ENCODE measurements at regions not wholly inside any gene's neighbourhood (a gene's known extent, or its start where the extent isn't known, plus 50 kb on each side); places are given as distances from the start of the nearest gene placed in this dataset.
A peak's percentile ranks its signal among the peaks of the same experiment; 100 is the strongest.

- no peaks in the 10 kb centered on the region for H3K9me3 ChIP-seq
- H3K36me3 ChIP-seq (replicated peaks in 1 of 2; ENCODE audit: insufficient read depth in 1 of 2, low read depth in 2 of 2) = no peaks in the 10 kb centered on the region
- intact Hi-C loops (cut with DNase I) = no loop called here
- no peak for ATAC-seq
- DNase-seq = no peak
- no peaks in the 10 kb centered on the region for H3K27me3 ChIP-seq
- no peak overlapping the region for H3K4me3 ChIP-seq
- H3K4me1 ChIP-seq = no peaks in the 10 kb centered on the region
- TF ChIP-seq POLR2A (IDR thresholded peaks at IDR 0.05) (no peak), CTCF (IDR thresholded peaks at IDR 0.05) (no peak)
- WGBS, 2 donors = 13 to 43% methylated on average over 1 to 2 of the region's 2 CpGs
- no peak overlapping the region for H3K27ac ChIP-seq
These were observed 126.5 kb downstream of the VPREB1 start for GRCh38 chr22:22371031-22371541.

- Histone ChIP-seq H3K4me3 (no peak overlapping the region), H3K9me3 (no peaks in the 10 kb centered on the region), H3K27me3 (no peaks in the 10 kb centered on the region), H3K36me3 (replicated peaks in 1 of 2; ENCODE audit: insufficient read depth in 1 of 2, low read depth in 2 of 2) (no peaks in the 10 kb centered on the region), H3K4me1 (no peaks in the 10 kb centered on the region), H3K27ac (no peak overlapping the region)
- intact Hi-C loops (cut with DNase I) = no loop called here
- DNase-seq = no peak
- WGBS, 2 donors = 77 to 79% methylated on average over 6 of the region's 6 CpGs
- no peak for TF ChIP-seq POLR2A (IDR thresholded peaks at IDR 0.05)
- TF ChIP-seq CTCF (IDR thresholded peaks at IDR 0.05) = no peak
- ATAC-seq = no peak
These were observed 127.5 kb downstream of the VPREB1 start for GRCh38 chr22:22372086-22372485.

GRCh38 chr22:22374163-22374562 is 129.6 kb downstream of the VPREB1 start:
- ATAC-seq = no peak
- no peaks in the 10 kb centered on the region for H3K27me3 ChIP-seq
- DNase-seq = no peak
- intact Hi-C loops (cut with DNase I) = no loop called here
- no peaks in the 10 kb centered on the region for H3K36me3 ChIP-seq (replicated peaks in 1 of 2; ENCODE audit: insufficient read depth in 1 of 2, low read depth in 2 of 2)
- TF ChIP-seq POLR2A (IDR thresholded peaks at IDR 0.05) (no peak), CTCF (IDR thresholded peaks at IDR 0.05) (no peak)
- no peak overlapping the region for H3K27ac ChIP-seq
- WGBS, 2 donors = 42 to 51% methylated on average over 2 of the region's 2 CpGs
- H3K9me3 ChIP-seq = no peaks in the 10 kb centered on the region
- H3K4me1 ChIP-seq = no peaks in the 10 kb centered on the region
- H3K4me3 ChIP-seq = no peak overlapping the region

GRCh38 chr22:22374579-22374978 is 130.0 kb downstream of the VPREB1 start:
- no peak for ATAC-seq
- 48 to 52% methylated on average over 5 of the region's 5 CpGs for WGBS, 2 donors
- Histone ChIP-seq H3K36me3 (replicated peaks in 1 of 2; ENCODE audit: insufficient read depth in 1 of 2, low read depth in 2 of 2) (no peaks in the 10 kb centered on the region), H3K27me3 (no peaks in the 10 kb centered on the region), H3K27ac (no peak overlapping the region), H3K4me1 (no peaks in the 10 kb centered on the region), H3K4me3 (no peak overlapping the region), H3K9me3 (no peaks in the 10 kb centered on the region)
- TF ChIP-seq CTCF (IDR thresholded peaks at IDR 0.05) (no peak), POLR2A (IDR thresholded peaks at IDR 0.05) (no peak)
- intact Hi-C loops (cut with DNase I) = no loop called here
- DNase-seq = no peak

- 54 to 69% methylated on average over 7 of the region's 7 CpGs for WGBS, 2 donors
- no peak for ATAC-seq
These were observed 131.2 kb downstream of the VPREB1 start for GRCh38 chr22:22375576-22376351.

More at GRCh38 chr22:22375576-22376351, 131.2 kb downstream of the VPREB1 start:
- no peaks in the 10 kb centered on the region for H3K27me3 ChIP-seq
- no peak overlapping the region for H3K27ac ChIP-seq
- intact Hi-C loops (cut with DNase I) = no loop called here
- no peaks in the 10 kb centered on the region for H3K36me3 ChIP-seq (replicated peaks in 1 of 2; ENCODE audit: insufficient read depth in 1 of 2, low read depth in 2 of 2)
- DNase-seq = peak in 2 of 4 donors; percentile 28 to 39
- H3K4me3 ChIP-seq = no peak overlapping the region
- no peaks in the 10 kb centered on the region for H3K9me3 ChIP-seq
- TF ChIP-seq CTCF (IDR thresholded peaks at IDR 0.05) (no peak), POLR2A (IDR thresholded peaks at IDR 0.05) (no peak)
- H3K4me1 ChIP-seq = no peaks in the 10 kb centered on the region

All from body of pancreas (tissue), 4 donors.